Mesothelial cell of epicardium (in vitro differentiated cells): ENCODE measurements at regions not wholly inside any gene's neighbourhood (a gene's known extent, or its start where the extent isn't known, plus 50 kb on each side); places are given as distances from the start of the nearest gene placed in this dataset.
"Not testable (repeated sequence)": the region's sequence is repeated elsewhere in the genome, so short reads cannot be mapped to it uniquely, and the experiment has no call there.

ENCODE experiments used
- DNase-seq, 2 experiments: peaks; one replicate each; pipeline ENCODE4 v3.0.0; 2021; ENCODE audit warnings: low spot score in 2 of 2; ENCODE audit not compliant: unreplicated experiment in 2 of 2
- H3K27ac Mint-ChIP-seq: 2 replicates; pipeline ENCODE4 v1.8.0; 2021; ENCODE audit warnings: mixed read lengths
- H3K27me3 Mint-ChIP-seq: 2 replicates; pipeline ENCODE4 v1.8.0; 2021; ENCODE audit warnings: low read depth, mixed read lengths
- H3K36me3 Mint-ChIP-seq: 2 replicates; pipeline ENCODE4 v1.8.0; 2021; ENCODE audit warnings: mixed read lengths
- H3K4me1 Mint-ChIP-seq: 2 replicates; pipeline ENCODE4 v1.8.0; 2021; ENCODE audit warnings: mixed read lengths
- H3K4me3 Mint-ChIP-seq: 2 replicates; pipeline ENCODE4 v1.8.0; 2021; ENCODE audit warnings: mild to moderate bottlenecking, moderate library complexity, mixed read lengths
- H3K9me3 Mint-ChIP-seq: 2 replicates; pipeline ENCODE4 v1.8.0; 2021; ENCODE audit warnings: mixed read lengths
- TF ChIP-seq, protein P1 (sequence below): fragments of 200-600 bp; sonication (generic); IDR thresholded peaks from one replicate; pipeline ENCODE4 v1.5.0; 2021; ENCODE audit warnings: antibody characterized with exemption; ENCODE audit not compliant: unreplicated experiment

DNA sequence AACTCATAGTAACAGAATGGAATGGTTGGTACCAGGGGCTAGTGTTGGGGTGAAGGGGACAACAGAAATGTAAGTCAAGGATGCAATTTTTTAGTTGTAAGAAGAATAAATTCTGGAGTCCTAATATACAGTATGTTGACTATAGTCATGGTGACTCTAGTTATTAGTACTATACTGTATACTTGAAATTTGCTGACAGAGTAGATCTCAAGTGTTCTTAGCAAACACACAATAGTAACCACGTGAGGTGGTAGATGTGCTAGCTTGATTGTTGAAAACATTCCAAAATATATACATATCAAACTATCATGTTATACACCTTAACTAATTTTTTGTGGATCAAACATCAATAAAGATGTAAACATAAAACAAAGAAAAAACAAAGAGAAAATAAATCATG lies 1345.1 kb upstream of the PCDH20 start:
- no peaks in the 10 kb centered on the region for H3K4me1 Mint-ChIP-seq
- no peaks in the 10 kb centered on the region for H3K27me3 Mint-ChIP-seq
- H3K36me3 Mint-ChIP-seq, result no peaks in the 10 kb centered on the region
- TF ChIP-seq, protein P1, sequence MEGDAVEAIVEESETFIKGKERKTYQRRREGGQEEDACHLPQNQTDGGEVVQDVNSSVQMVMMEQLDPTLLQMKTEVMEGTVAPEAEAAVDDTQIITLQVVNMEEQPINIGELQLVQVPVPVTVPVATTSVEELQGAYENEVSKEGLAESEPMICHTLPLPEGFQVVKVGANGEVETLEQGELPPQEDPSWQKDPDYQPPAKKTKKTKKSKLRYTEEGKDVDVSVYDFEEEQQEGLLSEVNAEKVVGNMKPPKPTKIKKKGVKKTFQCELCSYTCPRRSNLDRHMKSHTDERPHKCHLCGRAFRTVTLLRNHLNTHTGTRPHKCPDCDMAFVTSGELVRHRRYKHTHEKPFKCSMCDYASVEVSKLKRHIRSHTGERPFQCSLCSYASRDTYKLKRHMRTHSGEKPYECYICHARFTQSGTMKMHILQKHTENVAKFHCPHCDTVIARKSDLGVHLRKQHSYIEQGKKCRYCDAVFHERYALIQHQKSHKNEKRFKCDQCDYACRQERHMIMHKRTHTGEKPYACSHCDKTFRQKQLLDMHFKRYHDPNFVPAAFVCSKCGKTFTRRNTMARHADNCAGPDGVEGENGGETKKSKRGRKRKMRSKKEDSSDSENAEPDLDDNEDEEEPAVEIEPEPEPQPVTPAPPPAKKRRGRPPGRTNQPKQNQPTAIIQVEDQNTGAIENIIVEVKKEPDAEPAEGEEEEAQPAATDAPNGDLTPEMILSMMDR, result no peak
- H3K4me3 Mint-ChIP-seq, result no peak overlapping the region
- no peak overlapping the region for H3K27ac Mint-ChIP-seq
- no peak for DNase-seq
- H3K9me3 Mint-ChIP-seq, result peaks cover 27% of the 10 kb centered on the region

DNA sequence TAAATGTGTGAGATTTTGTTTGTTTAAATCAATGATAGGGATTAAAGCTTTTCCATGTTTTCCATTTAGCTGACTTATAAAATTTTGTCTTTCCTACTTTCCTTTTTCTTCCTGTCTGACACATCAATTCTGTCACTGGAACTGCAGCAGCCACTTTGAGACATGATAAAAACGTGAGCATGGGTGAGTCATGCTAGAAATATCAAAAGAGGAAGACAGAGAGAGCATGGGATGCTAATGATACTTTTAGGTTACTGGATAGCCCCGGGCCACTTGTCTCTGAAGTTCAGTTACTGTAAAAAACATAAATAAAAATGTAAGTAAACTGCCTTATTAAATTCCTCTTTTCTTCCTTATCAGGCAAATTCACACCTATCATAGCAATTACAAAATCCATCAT lies 1332.0 kb upstream of the PCDH20 start:
- DNase-seq, result no peak
- Mint-ChIP-seq H3K9me3 (peaks cover 8% of the 10 kb centered on the region), H3K27ac (no peak overlapping the region), H3K27me3 (no peaks in the 10 kb centered on the region), H3K4me3 (no peak overlapping the region), H3K4me1 (peaks cover 11% of the 10 kb centered on the region), H3K36me3 (no peaks in the 10 kb centered on the region)
- TF ChIP-seq, protein P1, result no peak

DNA sequence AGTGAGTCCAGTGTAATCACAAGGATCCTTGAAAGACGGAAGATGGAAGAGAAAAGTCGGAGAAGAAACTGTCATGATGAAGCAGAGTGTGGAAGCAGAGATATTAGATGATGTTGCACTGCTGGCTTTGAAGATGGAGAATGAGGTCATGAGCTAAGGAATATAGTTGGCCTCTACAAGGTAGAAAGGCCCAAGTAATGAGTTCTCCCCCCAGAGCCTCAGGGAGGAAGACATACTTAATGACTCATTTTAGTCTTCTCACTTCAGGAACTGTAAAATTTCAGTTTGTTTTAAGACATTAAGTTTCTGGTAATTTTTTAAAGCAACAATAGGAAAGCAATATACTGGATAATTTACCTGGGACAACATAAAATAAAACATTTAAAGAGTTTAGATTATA lies 1331.5 kb upstream of the PCDH20 start:
- H3K4me3 Mint-ChIP-seq, result no peak overlapping the region
- H3K9me3 Mint-ChIP-seq, result peaks cover 6% of the 10 kb centered on the region
- DNase-seq, result no peak
- TF ChIP-seq, protein P1, result no peak
- peaks cover 11% of the 10 kb centered on the region for H3K4me1 Mint-ChIP-seq
- H3K27ac Mint-ChIP-seq, result no peak overlapping the region
- H3K27me3 Mint-ChIP-seq, result no peaks in the 10 kb centered on the region
- no peaks in the 10 kb centered on the region for H3K36me3 Mint-ChIP-seq

DNA sequence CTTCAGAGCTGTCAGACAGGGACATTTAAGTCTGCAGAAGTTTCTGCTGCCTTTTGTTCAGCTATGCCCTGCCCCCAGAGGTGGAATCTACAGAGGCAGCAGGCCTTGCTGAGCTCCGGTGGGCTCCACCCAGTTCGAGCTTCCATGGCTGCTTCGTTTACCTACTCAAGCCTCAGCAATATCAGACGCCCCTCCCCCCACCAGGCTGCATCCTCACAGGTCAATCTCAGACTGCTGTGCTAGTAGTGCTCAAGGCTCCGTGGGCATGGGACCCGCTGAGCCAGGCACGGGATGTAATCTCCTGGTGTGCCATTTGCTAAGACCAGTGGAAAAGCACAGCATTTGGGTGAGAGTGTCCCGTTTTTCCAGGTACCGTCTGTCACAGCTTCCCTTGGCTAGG lies 1314.1 kb upstream of the PCDH20 start:
- H3K4me3 Mint-ChIP-seq, DNase-seq, H3K27me3 Mint-ChIP-seq, H3K27ac Mint-ChIP-seq, H3K4me1 Mint-ChIP-seq, H3K36me3 Mint-ChIP-seq: not testable (repeated sequence)
- H3K9me3 Mint-ChIP-seq, result peaks cover 40% of the 10 kb centered on the region

DNA sequence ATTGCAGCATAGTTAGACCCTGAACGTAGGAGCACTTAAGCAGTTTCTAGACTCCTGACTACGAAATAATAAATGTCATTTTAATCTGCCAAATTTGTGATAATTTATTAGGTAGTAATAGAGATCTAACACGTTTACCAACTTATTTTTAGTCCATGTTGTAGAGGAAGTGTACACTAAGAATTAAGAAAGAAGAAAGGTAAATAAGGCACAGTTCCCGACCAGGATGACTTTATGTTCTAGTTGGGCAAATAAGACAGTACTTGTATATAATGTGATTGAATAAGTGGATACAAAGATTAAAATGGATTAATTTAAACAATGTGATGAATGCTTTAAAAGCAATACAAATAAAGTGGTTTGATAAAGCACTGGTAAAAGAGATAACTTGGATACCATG lies 1306.2 kb upstream of the PCDH20 start:
- Mint-ChIP-seq H3K36me3 (no peaks in the 10 kb centered on the region), H3K27me3 (no peaks in the 10 kb centered on the region), H3K27ac (no peak overlapping the region), H3K9me3 (peaks cover 9% of the 10 kb centered on the region), H3K4me3 (no peak overlapping the region), H3K4me1 (no peaks in the 10 kb centered on the region)
- no peak for DNase-seq
- TF ChIP-seq, protein P1, result no peak

DNA sequence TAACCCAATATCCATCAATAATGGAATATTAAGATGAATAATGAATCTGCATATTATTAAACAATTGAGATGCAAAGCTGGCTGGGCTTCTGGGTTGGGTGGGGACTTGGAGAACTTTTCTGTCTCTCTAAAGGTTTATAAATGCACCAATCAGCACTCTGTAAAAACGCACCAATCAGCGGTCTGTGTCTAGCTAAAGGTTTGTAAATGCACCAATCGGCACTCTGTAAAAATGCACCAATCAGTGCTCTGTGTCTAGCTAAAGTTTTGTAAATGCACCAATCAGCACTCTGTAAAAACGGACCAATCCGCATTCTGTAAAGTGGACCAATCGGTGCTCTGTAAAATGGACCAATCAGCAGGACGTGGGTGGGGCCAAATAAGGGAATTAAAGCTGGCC lies 1296.3 kb upstream of the PCDH20 start:
- H3K4me3 Mint-ChIP-seq, H3K36me3 Mint-ChIP-seq, H3K9me3 Mint-ChIP-seq, H3K4me1 Mint-ChIP-seq, DNase-seq, H3K27me3 Mint-ChIP-seq, H3K27ac Mint-ChIP-seq: not testable (repeated sequence)

DNA sequence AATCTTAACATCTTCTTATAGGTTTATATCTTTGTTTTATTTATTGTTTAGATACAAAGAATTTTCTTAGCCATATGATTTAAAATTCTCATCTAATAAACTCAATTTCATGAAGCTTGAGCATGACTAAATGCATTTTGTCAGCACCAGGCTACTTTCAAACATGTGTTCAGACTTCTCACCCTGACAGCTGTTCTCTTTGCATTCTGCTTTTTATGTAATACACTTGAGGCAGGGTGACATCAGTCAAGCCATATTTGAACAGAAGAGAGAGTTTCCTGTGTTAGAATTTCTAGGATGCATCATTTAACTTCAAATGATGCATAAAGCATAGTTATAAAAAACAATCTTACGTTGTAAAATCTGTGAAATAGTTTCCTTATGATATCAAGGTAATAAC lies 1295.1 kb upstream of the PCDH20 start:
- TF ChIP-seq, protein P1, result no peak

More for the DNA sequence above, 1295.1 kb upstream of the PCDH20 start:
- Mint-ChIP-seq H3K36me3 (no peaks in the 10 kb centered on the region), H3K27ac (no peak overlapping the region), H3K4me3 (no peak overlapping the region), H3K4me1 (peaks cover 2% of the 10 kb centered on the region), H3K9me3 (peaks cover 10% of the 10 kb centered on the region), H3K27me3 (no peaks in the 10 kb centered on the region)
- no peak for DNase-seq
